ENCODE measurements at regions not wholly inside any gene's neighbourhood (a gene's known extent, or its start where the extent isn't known, plus 50 kb on each side); places are given as distances from the start of the nearest gene placed in this dataset.
"Not testable (repeated sequence)": the region's sequence is repeated elsewhere in the genome, so short reads cannot be mapped to it uniquely, and the experiment has no call there.

- DNase-seq: no peak
Observed at GRCh38 chr1:29621826-29622435, 385.6 kb downstream of the PTPRU start.

DNA sequence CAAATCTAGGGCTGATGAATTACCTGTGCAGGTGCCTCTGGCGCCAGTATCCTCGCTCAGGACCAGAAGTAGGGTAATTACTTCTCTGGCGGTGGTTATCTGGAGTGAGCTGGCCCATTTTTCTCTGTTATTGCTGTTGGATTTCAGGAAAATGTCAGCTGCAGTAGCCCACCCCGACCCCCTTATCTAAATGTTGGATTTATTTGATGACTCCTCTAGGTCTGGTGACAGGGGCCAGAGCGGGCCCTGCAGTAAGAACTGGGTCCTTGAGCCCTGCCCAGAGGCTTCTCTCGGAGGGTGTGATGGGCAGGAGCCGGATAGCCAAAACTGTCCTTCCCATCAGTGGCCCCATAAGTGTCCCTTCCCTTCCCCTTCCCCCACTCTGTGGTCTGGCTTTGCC lies 384.3 kb downstream of the PTPRU start:
- no peak for DNase-seq

- no peak for DNase-seq
Observed at GRCh38 chr1:29607236-29607635, 370.9 kb downstream of the PTPRU start.

DNA sequence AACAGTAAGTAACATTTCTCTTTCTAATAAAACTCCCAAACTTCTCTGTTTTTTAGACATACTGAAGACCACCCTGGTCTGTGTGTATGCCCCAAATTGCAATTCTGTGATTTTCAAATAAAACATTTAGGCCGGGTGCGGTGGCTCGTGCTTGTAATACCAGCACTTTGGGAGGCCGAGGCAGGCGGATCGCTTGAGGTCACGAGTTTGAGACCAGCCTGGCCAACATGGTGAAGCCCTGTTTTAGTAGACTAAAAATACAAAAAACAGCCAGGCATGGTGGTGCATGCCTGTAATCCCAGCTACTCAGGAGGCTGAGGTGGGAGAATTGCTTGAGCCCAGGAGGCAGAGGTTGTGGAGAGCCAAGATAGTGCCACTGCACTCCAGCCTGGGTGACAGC lies 368.5 kb downstream of the PTPRU start:
- DNase-seq: not testable (repeated sequence)

- no peak for DNase-seq
Observed at GRCh38 chr1:29603622-29604021, 367.3 kb downstream of the PTPRU start.

- no peak for DNase-seq
Observed at GRCh38 chr1:29602203-29602602, 365.9 kb downstream of the PTPRU start.

GRCh38 chr1:29601021-29601420 lies 364.7 kb downstream of the PTPRU start:
- no peak for DNase-seq

DNA sequence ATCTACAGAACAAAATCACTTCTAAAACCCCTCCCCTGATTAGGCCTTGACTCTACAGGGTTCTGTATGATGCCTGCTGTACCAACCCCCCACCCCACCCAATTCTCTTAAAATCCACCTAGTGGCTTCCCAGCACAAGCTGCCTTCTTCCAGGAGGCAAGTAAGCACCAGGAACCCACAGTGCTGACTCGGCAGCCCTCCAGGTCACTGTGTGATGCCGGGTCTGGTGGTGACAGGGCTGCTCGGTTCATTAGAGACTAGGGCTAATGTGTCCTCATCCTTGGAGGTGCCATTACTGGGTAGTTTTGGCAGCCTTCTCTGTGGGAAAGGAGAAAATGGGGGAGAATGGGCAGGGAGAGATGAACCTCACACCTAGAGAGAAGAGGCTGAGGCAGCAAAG lies 363.5 kb downstream of the PTPRU start:
- DNase-seq: no peak

DNA sequence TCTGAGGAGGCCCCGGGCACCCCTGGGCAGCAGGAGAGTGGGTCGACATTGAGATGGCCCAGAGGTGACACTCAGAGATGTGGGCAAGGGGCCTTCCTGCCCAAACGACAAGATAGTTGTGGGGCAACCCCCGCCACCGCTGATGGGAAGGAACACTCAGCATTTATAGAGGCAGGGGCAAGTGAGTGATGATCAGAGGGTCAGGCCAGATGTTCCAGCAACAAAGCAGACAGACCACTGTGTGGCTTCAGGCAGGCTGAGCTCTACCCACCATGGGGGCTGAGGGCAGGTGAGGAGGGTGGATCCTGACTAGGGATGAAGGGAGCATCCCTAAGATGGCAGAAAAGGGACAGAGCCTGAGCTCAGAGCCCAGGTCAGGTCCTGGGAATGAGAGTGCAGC lies 362.7 kb downstream of the PTPRU start:
- no peak for DNase-seq

DNA sequence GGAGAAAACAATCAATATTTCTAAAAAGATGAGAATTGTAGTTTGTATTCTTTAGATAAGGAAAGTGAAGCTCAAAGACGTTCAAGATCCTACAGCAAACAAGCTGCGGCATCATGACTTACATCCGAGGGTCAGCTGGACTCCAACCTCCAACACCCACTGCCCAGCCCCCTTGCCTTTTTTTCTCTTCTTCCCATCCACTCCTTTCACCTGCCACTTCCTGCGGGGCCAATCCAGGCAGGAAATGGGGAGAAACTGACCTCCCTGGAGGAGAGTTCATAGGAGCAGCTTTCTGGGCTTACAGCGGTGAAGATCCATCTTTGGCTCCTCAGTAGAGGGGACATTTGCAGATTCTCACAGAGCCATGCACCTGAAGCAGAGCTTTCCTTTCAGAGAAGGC lies 361.5 kb downstream of the PTPRU start:
- no peak for DNase-seq

- no peak for DNase-seq
Observed at GRCh38 chr1:29593601-29594382, 357.5 kb downstream of the PTPRU start.

- DNase-seq: no peak
Observed at GRCh38 chr1:29592731-29593130, 356.4 kb downstream of the PTPRU start.

DNA sequence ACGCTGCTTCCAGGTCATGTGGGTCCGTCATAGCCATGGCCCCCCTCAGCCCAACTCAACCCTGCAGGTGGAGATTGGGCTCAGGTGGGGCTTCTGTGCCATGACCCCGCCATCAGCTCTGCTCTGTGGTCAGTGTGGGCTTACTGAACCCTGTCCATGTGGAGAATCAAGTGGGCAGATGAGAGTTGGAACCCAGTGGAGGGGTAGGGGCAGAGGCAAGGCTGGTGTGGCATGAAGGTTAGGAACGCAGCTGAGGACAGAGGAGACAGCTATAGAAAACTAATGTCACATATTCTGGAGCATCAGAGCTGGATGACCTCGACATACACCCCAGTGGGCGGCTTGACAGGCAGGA lies 355.9 kb downstream of the PTPRU start:
- no peak for DNase-seq

GRCh38 chr1:29591601-29592260 lies 355.4 kb downstream of the PTPRU start:
- no peak for DNase-seq

DNA sequence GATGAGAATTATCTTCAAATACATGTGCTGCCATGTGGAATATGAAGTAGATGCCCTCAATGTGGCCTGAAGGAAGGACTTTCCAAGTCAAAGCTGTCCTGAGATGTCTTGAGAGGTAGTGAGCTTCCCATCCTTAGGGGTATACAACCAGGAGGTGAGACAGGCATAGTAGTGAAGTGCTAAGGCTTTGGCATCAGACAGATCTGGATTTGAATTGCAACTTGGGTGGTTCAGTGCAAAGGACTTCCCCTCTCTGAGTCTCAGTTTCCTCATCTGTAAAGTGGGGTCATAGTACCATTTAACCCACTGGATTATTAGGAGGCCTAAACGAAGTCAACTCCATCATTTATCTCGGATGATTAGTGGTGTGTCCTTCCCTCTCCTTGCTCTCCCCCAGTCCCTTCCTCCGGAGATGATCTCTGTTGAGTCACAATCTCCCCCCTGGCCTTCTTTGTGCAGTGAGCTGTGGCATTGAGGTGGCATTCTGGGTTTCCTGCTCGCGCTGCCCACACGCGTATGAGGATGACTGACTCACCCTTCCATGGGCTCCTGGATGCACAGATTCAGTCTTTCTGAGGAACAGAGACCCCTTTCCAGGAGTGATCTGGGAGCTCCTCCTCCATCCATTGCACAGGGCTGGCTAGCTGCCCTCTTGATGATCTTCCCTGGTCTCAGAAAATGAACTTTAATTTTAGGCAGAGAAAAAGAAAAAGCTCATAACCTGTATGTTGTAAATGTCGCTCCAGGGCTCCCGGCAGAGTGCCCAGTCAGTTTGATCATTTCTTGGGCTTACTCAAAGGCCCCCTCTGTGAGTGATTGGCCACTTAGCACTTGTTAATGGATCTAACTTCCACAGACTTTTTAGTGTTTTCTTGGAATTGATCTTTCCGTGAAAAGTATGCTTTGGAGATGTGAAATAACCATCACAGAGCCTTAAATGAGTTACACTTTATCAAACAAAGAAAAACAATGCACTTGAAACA lies 354.6 kb downstream of the PTPRU start:
- DNase-seq: no peak

- DNase-seq: not testable (repeated sequence)
Observed at GRCh38 chr1:29589716-29590115, 353.4 kb downstream of the PTPRU start.

DNA sequence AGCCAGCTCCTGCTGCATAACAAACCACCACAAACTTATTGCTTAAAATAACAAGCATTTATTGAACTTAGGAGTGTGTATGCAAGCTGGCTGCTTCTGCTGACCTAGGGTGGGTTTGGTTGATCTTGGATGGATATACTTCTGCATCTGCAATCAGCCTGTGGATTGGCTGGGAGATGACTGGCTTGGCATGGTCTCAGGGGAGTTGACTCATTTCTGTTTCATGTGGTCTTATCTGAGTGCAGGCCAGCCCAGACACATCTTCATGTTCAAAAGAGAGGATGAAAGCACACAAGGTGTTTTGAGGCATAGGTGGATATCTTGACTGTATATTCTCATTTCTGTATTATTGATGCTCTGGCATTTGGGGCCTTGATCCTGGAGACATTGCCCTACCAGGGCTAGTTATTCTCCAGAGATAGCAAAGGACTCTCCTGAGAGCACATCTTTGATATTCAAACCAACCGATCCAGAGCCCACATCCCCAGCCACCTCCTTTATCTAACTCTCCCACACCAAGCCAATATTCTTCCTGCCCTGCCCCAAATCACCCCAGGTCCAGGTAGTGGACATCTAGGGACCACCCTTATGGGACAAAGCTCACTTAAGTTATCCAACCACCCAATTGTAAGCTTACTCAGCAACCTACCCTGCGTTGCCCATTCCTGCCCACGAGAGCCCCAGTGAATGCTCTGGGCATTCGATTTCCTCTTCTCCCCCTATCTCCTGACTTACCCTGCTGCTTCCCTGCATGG lies 350.8 kb downstream of the PTPRU start:
- DNase-seq: no peak

DNA sequence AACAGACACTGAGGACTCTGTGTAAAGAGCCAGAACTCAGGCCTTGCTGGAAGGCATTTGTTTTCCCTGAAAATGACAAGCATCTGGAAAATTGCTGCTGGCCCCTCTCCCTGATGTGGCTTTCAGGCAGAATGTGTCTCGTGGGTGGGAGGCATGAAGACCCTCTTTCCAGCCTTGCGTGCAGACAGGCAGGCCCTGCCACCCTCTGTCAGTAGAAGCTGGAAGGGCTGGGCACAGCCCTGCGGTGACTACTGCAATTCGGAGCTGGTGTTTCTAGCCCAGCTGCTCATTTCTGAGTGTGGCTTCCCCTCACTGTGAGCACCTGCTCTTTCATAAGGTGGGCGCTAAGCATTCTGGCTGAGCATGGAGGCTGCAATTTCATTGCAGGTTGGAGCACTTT lies 349.9 kb downstream of the PTPRU start:
- no peak for DNase-seq

GRCh38 chr1:29585656-29586055 lies 349.3 kb downstream of the PTPRU start:
- no peak for DNase-seq

DNA sequence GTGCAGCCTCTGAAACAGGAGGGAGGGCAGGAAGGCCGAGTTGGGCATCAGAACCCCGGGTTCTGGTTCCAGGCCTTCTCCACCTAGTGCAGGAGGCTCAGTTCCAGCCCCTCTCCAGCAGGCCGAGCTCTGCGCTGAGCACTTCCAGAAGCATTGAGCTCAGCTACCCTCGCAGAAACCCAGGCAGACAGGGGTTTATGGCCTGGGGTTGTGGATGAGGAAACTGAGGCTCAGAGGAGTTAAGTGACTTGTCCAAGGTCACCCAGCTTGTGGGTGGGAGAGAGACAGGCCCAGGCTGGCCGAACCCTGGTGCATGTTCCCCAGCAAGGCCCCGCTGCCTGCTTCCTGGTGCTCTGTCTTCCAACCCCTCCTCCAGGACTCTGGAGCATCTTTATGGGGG lies 348.9 kb downstream of the PTPRU start:
- no peak for DNase-seq

DNA sequence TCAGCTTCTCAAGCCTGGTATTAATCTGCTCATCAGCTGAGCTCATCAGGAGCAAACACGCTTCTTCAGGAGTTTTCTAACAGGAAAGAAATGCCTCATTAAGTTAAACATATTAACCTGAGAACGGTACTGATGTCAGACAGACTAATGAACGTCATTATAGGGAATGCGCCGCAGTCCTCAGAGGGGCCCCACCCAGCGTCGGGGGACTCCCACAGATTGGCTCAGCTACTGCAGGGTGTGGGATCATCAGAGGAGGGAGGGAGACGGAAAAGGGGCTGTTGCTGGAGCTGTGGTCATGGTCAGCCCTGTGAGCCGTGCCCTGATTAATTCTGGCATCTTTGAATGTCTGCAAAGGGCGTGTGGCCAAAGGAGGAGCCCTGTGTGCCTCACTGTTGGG lies 348.5 kb downstream of the PTPRU start:
- no peak for DNase-seq

- no peak for DNase-seq
Observed at GRCh38 chr1:29584362-29584761, 348.0 kb downstream of the PTPRU start.
